K562 (cell line): ENCODE measurements at regions not wholly inside any gene's neighbourhood (a gene's known extent, or its start where the extent isn't known, plus 50 kb on each side); places are given as distances from the start of the nearest gene placed in this dataset.

Experiments used
- CHD4 ChIP-seq: fragments of 200-600 bp; sonication (generic); IDR thresholded peaks from 3 replicates; pipeline ENCODE4 v1.6.1; 2012; ENCODE audit warnings: low read depth, mild to moderate bottlenecking, mixed read lengths, low read length, inconsistent platforms; ENCODE audit not compliant: insufficient read depth, insufficient replicate concordance, poor library complexity, severe bottlenecking
- HMGN3 ChIP-seq: IDR thresholded peaks from 2 replicates; pipeline ENCODE4 v1.6.1; 2011; ENCODE audit warnings: borderline replicate concordance, low read depth, mild to moderate bottlenecking, mixed read lengths, low read length; ENCODE audit not compliant: insufficient read length; ENCODE audit errors: extremely low read depth
- KDM1A ChIP-seq, 2 experiments: fragments of 450-650 bp; IDR thresholded peaks; 2 replicates each; pipeline ENCODE4 v1.6.1; 2016; ENCODE audit warnings: mild to moderate bottlenecking in 2 of 2
- SMAD3 ChIP-seq: fragments of 450-650 bp; formaldehyde crosslinking; conservative IDR thresholded peaks from 2 replicates; pipeline ENCODE4 v1.4.0; 2020; ENCODE audit warnings: mild to moderate bottlenecking
- TBL1XR1 ChIP-seq, 2 experiments: IDR thresholded peaks; 2 replicates each; pipeline ENCODE4 v1.6.1; 2012; ENCODE audit warnings: improper control_type of control experiment in 2 of 2, low read length in 2 of 2, mild to moderate bottlenecking in 1 of 2
- TEAD4 ChIP-seq, 2 experiments: sonication (generic) in 1 of 2; formaldehyde crosslinking in 1 of 2; IDR thresholded peaks; 2 replicates each; pipeline versions ENCODE4 v1.6.1 to v1.8.0; 2012 to 2022; ENCODE audit warnings: borderline replicate concordance in 1 of 2, inconsistent platforms in 1 of 2, low read length in 1 of 2, mild to moderate bottlenecking in 1 of 2, missing genetic modification reagents in 1 of 2
- ZNF175 ChIP-seq: fragments of 200-800 bp; sonication (Bioruptor generic); IDR thresholded peaks from 2 replicates; pipeline ENCODE4 v1.6.1; 2016; ENCODE audit warnings: low read depth, mild to moderate bottlenecking, missing genetic modification characterization, missing compliant biosample characterization
- ZNF274 ChIP-seq: IDR thresholded peaks from 2 replicates; pipeline ENCODE4 v1.6.1; 2011; ENCODE audit warnings: low read depth, mild to moderate bottlenecking, low read length, moderate library complexity, borderline replicate concordance
- TF ChIP-seq, protein P1 (sequence below): fragments of 450-650 bp; formaldehyde crosslinking; IDR thresholded peaks from 2 replicates; pipeline ENCODE4 v1.4.0; 2020; ENCODE audit warnings: mild to moderate bottlenecking, mixed read lengths
- TF ChIP-seq, protein P2 (sequence below): fragments of 250-450 bp; sonication (Bioruptor Pico); IDR thresholded peaks from 2 replicates; pipeline ENCODE4 v1.4.0; 2020
- TF ChIP-seq, protein P3 (sequence below), 2 experiments: fragments of 450-650 bp; IDR thresholded peaks; 2 replicates each; pipeline ENCODE4 v1.6.1; 2016

DNA sequence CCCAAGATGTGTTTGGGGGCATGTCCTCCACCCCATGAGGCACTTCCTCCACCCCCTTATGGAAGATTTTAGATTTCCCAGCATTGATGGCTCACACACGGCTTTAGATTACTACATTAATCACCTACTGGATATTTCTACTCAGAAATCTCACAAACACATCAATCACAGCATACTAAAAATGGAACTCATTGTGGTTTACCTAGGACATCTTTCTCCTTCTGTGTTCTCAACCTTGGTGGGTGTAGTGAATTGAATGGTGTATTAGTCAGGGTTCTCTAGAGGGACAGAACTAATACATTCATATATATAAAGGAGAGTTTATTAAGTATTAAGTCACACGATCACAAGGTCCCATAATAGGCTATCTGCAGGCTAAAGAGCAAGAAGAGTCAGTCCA is 82.1 kb upstream of the CYRIA start:
- no peak for TF ChIP-seq TBL1XR1 (IDR thresholded peaks at IDR 0.05; ENCODE audit: low read length in 2 of 2)
- no peak for TF ChIP-seq TEAD4 (IDR thresholded peaks at IDR 0.05; ENCODE audit: low read length)
- TF ChIP-seq TEAD4 (CRISPR knock-in tag; IDR thresholded peaks at IDR 0.05; ENCODE audit: borderline replicate concordance): no peak
- TF ChIP-seq, protein P1, sequence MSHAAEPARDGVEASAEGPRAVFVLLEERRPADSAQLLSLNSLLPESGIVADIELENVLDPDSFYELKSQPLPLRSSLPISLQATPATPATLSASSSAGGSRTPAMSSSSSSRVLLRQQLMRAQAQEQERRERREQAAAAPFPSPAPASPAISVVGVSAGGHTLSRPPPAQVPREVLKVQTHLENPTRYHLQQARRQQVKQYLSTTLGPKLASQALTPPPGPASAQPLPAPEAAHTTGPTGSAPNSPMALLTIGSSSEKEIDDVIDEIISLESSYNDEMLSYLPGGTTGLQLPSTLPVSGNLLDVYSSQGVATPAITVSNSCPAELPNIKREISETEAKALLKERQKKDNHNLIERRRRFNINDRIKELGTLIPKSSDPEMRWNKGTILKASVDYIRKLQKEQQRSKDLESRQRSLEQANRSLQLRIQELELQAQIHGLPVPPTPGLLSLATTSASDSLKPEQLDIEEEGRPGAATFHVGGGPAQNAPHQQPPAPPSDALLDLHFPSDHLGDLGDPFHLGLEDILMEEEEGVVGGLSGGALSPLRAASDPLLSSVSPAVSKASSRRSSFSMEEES (CRISPR knock-in tag): no peak
- TF ChIP-seq ZNF175 (CRISPR knock-in tag): no peak
- TF ChIP-seq HMGN3: no peak
- TF ChIP-seq, protein P2, sequence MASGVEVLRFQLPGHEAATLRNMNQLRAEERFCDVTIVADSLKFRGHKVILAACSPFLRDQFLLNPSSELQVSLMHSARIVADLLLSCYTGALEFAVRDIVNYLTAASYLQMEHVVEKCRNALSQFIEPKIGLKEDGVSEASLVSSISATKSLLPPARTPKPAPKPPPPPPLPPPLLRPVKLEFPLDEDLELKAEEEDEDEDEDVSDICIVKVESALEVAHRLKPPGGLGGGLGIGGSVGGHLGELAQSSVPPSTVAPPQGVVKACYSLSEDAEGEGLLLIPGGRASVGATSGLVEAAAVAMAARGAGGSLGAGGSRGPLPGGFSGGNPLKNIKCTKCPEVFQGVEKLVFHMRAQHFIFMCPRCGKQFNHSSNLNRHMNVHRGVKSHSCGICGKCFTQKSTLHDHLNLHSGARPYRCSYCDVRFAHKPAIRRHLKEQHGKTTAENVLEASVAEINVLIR: no peak
- TF ChIP-seq ZNF274: no peak
- TF ChIP-seq KDM1A (IDR thresholded peaks at IDR 0.05): no peak
- TF ChIP-seq, protein P3, sequence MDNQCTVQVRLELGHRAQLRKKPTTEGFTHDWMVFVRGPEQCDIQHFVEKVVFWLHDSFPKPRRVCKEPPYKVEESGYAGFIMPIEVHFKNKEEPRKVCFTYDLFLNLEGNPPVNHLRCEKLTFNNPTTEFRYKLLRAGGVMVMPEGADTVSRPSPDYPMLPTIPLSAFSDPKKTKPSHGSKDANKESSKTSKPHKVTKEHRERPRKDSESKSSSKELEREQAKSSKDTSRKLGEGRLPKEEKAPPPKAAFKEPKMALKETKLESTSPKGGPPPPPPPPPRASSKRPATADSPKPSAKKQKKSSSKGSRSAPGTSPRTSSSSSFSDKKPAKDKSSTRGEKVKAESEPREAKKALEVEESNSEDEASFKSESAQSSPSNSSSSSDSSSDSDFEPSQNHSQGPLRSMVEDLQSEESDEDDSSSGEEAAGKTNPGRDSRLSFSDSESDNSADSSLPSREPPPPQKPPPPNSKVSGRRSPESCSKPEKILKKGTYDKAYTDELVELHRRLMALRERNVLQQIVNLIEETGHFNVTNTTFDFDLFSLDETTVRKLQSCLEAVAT (IDR thresholded peaks at IDR 0.05): no peak
- no peak for TF ChIP-seq CHD4
- no peak for TF ChIP-seq SMAD3 (CRISPR knock-in tag)
